H9 (cell line): ENCODE measurements at regions not wholly inside any gene's neighbourhood (a gene's known extent, or its start where the extent isn't known, plus 50 kb on each side); places are given as distances from the start of the nearest gene placed in this dataset.

Experiments used
- DNase-seq: peaks from one replicate; pipeline ENCODE4 v3.0.0-alpha.2; 2017
- H2AFZ ChIP-seq: one replicate; pipeline ENCODE4 v1.6.1; 2013; ENCODE audit warnings: mild to moderate bottlenecking, low read length, control low read depth, moderate library complexity
- H2AK5ac ChIP-seq: 2 replicates; pipeline ENCODE4 v1.6.1; 2013; ENCODE audit warnings: low read length, control low read depth, mixed read lengths; ENCODE audit not compliant: insufficient read length
- H2BK120ac ChIP-seq: one replicate; pipeline ENCODE4 v1.6.1; 2013; ENCODE audit warnings: low read depth, mild to moderate bottlenecking, low read length, control low read depth, inconsistent platforms; ENCODE audit not compliant: poor library complexity, severe bottlenecking
- H2BK12ac ChIP-seq: 2 replicates; pipeline ENCODE4 v1.6.1; 2013; ENCODE audit warnings: low read length, control low read depth, mixed read lengths, low read depth; ENCODE audit not compliant: insufficient read length
- H2BK15ac ChIP-seq: 2 replicates; pipeline ENCODE4 v1.6.1; 2013; ENCODE audit warnings: low read depth, low read length, control low read depth
- H2BK20ac ChIP-seq: one replicate; pipeline ENCODE4 v1.6.1; 2013; ENCODE audit warnings: low read depth, mild to moderate bottlenecking, low read length, control low read depth, inconsistent platforms; ENCODE audit not compliant: poor library complexity, severe bottlenecking
- H2BK5ac ChIP-seq: 2 replicates; pipeline ENCODE4 v1.6.1; 2013; ENCODE audit warnings: low read length, control low read depth, mixed read lengths; ENCODE audit not compliant: insufficient read length
- H3K14ac ChIP-seq: 2 replicates; pipeline ENCODE4 v1.6.1; 2013; ENCODE audit warnings: low read length, control low read depth; ENCODE audit not compliant: insufficient read depth
- H3K18ac ChIP-seq: 2 replicates; pipeline ENCODE4 v1.6.1; 2013; ENCODE audit warnings: low read depth, mild to moderate bottlenecking, mixed read lengths, low read length, control low read depth; ENCODE audit not compliant: insufficient read length
- H3K23ac ChIP-seq: 2 replicates; pipeline ENCODE4 v1.6.1; 2013; ENCODE audit warnings: low read length, control low read depth, mixed read lengths, low read depth; ENCODE audit not compliant: insufficient read length
- H3K23me2 ChIP-seq: 2 replicates; pipeline ENCODE4 v1.6.1; 2013; ENCODE audit warnings: low read depth, mild to moderate bottlenecking, mixed read lengths, low read length, control low read depth; ENCODE audit not compliant: insufficient read length, poor library complexity, severe bottlenecking
- H3K27ac ChIP-seq: 2 replicates; pipeline ENCODE4 v1.5.1; 2013; ENCODE audit warnings: low read length, control low read depth, mixed read lengths, low read depth; ENCODE audit not compliant: insufficient read length
- H3K27me3 ChIP-seq: 2 replicates; pipeline ENCODE4 v1.6.1; 2013; ENCODE audit warnings: low read length, control low read depth, inconsistent platforms; ENCODE audit not compliant: insufficient read depth
- H3K4ac ChIP-seq: 2 replicates; pipeline ENCODE4 v1.6.1; 2013; ENCODE audit warnings: low read depth, mild to moderate bottlenecking, control low read depth, inconsistent platforms, low read length, moderate library complexity
- H3K4me1 ChIP-seq: 2 replicates; pipeline ENCODE4 v1.6.1; 2013; ENCODE audit warnings: low read length, control low read depth, inconsistent platforms; ENCODE audit not compliant: insufficient read depth
- H3K4me2 ChIP-seq: 2 replicates; pipeline ENCODE4 v1.6.1; 2013; ENCODE audit warnings: low read length, control low read depth, mixed read lengths; ENCODE audit not compliant: insufficient read length, insufficient read depth
- H3K56ac ChIP-seq: 2 replicates; pipeline ENCODE4 v1.6.1; 2013; ENCODE audit warnings: low read depth, mild to moderate bottlenecking, mixed read lengths, low read length, control low read depth; ENCODE audit not compliant: insufficient read length
- H3K79me1 ChIP-seq: 2 replicates; pipeline ENCODE4 v1.6.1; 2013; ENCODE audit warnings: low read depth, mild to moderate bottlenecking, moderate library complexity, low read length, control low read depth, inconsistent platforms; ENCODE audit not compliant: insufficient read depth, poor library complexity, severe bottlenecking
- H3K79me2 ChIP-seq: 2 replicates; pipeline ENCODE4 v1.6.1; 2013; ENCODE audit warnings: low read length, control low read depth, inconsistent platforms; ENCODE audit not compliant: insufficient read depth
- H3K9ac ChIP-seq: 2 replicates; pipeline ENCODE4 v1.6.1; 2013; ENCODE audit warnings: low read length, control low read depth, mixed read lengths; ENCODE audit not compliant: insufficient read length; ENCODE audit errors: extremely low read depth
- H3K9me3 ChIP-seq: one replicate; pipeline ENCODE4 v1.6.1; 2013; ENCODE audit warnings: low read depth, low read length, inconsistent platforms; ENCODE audit not compliant: control insufficient read depth
- H3T11ph ChIP-seq: one replicate; pipeline ENCODE4 v1.6.1; 2013; ENCODE audit warnings: mild to moderate bottlenecking, low read length, control low read depth, inconsistent platforms
- H4K20me1 ChIP-seq: one replicate; pipeline ENCODE4 v1.6.1; 2013; ENCODE audit not compliant: control insufficient read depth, insufficient read length, insufficient read depth
- H4K5ac ChIP-seq: 2 replicates; pipeline ENCODE4 v1.6.1; 2013; ENCODE audit warnings: low read depth, mild to moderate bottlenecking, mixed read lengths, low read length, control low read depth; ENCODE audit not compliant: insufficient read length
- H4K8ac ChIP-seq: replicated peaks from 2 replicates; pipeline ENCODE4 v1.6.1; 2013; ENCODE audit warnings: low read length, control low read depth, mixed read lengths, low read depth; ENCODE audit not compliant: insufficient read length
- H4K91ac ChIP-seq: 2 replicates; pipeline ENCODE4 v1.6.1; 2013; ENCODE audit warnings: low read depth, mild to moderate bottlenecking, moderate library complexity, mixed read lengths, low read length, control low read depth; ENCODE audit not compliant: insufficient read length
- H3K27ac Mint-ChIP-seq, 3 experiments: 2 replicates in 2 of 3; 3 replicates in 1 of 3; pipeline ENCODE4 v1.8.0; 2020 to 2021; ENCODE audit warnings: mixed read lengths in 3 of 3, mild to moderate bottlenecking in 1 of 3, moderate library complexity in 1 of 3
- H3K27me3 Mint-ChIP-seq: 2 replicates; pipeline ENCODE4 v1.8.0; 2021; ENCODE audit warnings: low read depth, mild to moderate bottlenecking, moderate library complexity, mixed read lengths
- H3K36me3 Mint-ChIP-seq, 3 experiments: 2 replicates in 2 of 3; 3 replicates in 1 of 3; pipeline ENCODE4 v1.8.0; 2020 to 2021; ENCODE audit warnings: low read depth in 3 of 3, mixed read lengths in 3 of 3; ENCODE audit not compliant: insufficient read depth in 1 of 3
- H3K4me1 Mint-ChIP-seq, 2 experiments: 2 replicates each; pipeline ENCODE4 v1.8.0; 2020; ENCODE audit warnings: mixed read lengths in 2 of 2
- H3K4me3 Mint-ChIP-seq, 2 experiments: 2 replicates in 1 of 2; 3 replicates in 1 of 2; pipeline ENCODE4 v1.8.0; 2020 to 2021; ENCODE audit warnings: mild to moderate bottlenecking in 2 of 2, mixed read lengths in 2 of 2, moderate library complexity in 1 of 2
- H3K9me3 Mint-ChIP-seq, 2 experiments: 2 replicates in 1 of 2; 3 replicates in 1 of 2; pipeline ENCODE4 v1.8.0; 2020; ENCODE audit warnings: mild to moderate bottlenecking in 2 of 2, mixed read lengths in 2 of 2, moderate library complexity in 1 of 2
- WGBS: extraction: QIAGEN DNeasy Blood & Tissue Kit; methylation state at CpG from one replicate; pipeline ENCODE4 v1.1.7; 2013; ENCODE audit warnings: missing lambda C conversion rate, low lambda C conversion rate, mixed read lengths; ENCODE audit not compliant: insufficient read length; ENCODE audit errors: extremely low coverage; 5-methylcytosine and 5-hydroxymethylcytosine counted together
- TF ChIP-seq, protein P1 (sequence below): fragments of 200-600 bp; sonication (generic); conservative IDR thresholded peaks from 3 replicates; pipeline ENCODE4 v1.8.0; 2021; ENCODE audit warnings: antibody characterized with exemption, mild to moderate bottlenecking

DNA sequence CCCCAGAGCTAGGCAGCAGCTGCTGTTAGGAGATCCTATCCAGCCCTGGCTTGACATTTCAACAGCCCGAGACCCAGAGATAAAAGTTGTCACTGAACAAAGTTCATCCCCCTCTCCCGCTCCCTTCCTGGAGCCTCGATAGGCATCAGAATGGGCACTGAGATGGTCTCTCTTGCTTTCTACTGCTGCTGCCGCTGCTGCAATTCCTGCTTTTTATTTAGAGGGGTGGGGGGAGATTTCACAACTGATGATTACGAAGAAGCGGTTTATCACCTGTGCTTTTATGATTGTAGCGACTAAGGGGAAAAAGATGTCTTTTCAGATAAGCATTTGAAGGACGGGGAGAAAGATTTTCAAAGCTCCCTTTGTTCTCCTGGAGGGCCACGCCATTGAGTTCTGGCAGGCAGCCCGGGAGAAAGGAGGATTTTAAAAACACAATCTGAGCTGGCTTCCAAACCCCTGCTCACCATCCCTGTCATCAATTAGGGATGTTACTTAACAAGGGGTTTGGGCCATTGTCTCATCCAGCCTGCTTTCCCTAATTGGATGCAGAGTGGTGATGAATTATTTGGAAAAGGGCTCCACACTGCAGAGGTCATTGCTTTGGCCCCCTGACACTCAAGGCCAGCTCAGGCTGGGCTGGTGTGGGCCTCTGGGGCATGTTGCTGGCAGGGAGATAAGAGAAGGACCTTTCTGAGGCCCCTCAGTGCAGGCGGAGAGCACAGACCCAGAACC lies 344.7 kb downstream of the BUD13 start:
- Mint-ChIP-seq H3K36me3 (peaks cover 0 to 3% (median 1%) of the 10 kb centered on the region in 3 experiments; a peak in 4 of 7 replicates), H3K4me1 (peaks cover 26 to 31% of the 10 kb centered on the region in 2 experiments), H3K27ac (peak overlapping the region in 1 of 3 experiments; percentile 51; a peak in 3 of 7 replicates), H3K9me3 (no peaks in the 10 kb centered on the region), H3K4me3 (no peak overlapping the region), H3K27me3 (no peaks in the 10 kb centered on the region; the same call in 1 of the 2 replicates)
- Histone ChIP-seq H2AFZ (no peak overlapping the region), H3K27me3 (no peaks in the 10 kb centered on the region), H2BK15ac (no peak overlapping the region), H3K4me1 (peaks cover 8% of the 10 kb centered on the region; the same call in 1 of the 2 replicates), H3K79me1 (no peaks in the 10 kb centered on the region), H3K9me3 (no peaks in the 10 kb centered on the region), H3K56ac (no peak overlapping the region), H2BK20ac (no peak overlapping the region), H4K5ac (no peak overlapping the region), H3K23me2 (no peaks in the 10 kb centered on the region), H3T11ph (no peak overlapping the region), H3K27ac (no peak overlapping the region), H3K4ac (no peak overlapping the region), H4K91ac (no peak overlapping the region), H3K79me2 (no peaks in the 10 kb centered on the region), H4K8ac (no peak overlapping the region), H3K23ac (no peak overlapping the region), H3K14ac (no peak overlapping the region), H3K9ac (no peak overlapping the region), H3K4me2 (no peak overlapping the region), H4K20me1 (no peaks in the 10 kb centered on the region), H2BK12ac (no peak overlapping the region), H2BK120ac (no peak overlapping the region), H2BK5ac (no peak overlapping the region), H2AK5ac (no peak overlapping the region), H3K18ac (no peak overlapping the region)
- TF ChIP-seq, protein P1, sequence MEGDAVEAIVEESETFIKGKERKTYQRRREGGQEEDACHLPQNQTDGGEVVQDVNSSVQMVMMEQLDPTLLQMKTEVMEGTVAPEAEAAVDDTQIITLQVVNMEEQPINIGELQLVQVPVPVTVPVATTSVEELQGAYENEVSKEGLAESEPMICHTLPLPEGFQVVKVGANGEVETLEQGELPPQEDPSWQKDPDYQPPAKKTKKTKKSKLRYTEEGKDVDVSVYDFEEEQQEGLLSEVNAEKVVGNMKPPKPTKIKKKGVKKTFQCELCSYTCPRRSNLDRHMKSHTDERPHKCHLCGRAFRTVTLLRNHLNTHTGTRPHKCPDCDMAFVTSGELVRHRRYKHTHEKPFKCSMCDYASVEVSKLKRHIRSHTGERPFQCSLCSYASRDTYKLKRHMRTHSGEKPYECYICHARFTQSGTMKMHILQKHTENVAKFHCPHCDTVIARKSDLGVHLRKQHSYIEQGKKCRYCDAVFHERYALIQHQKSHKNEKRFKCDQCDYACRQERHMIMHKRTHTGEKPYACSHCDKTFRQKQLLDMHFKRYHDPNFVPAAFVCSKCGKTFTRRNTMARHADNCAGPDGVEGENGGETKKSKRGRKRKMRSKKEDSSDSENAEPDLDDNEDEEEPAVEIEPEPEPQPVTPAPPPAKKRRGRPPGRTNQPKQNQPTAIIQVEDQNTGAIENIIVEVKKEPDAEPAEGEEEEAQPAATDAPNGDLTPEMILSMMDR, result no peak
- DNase-seq, result no peak
- no CpG with 5 or more reads among the region's 11 CpGs for WGBS
